ENCODE measurements at regions not wholly inside any gene's neighbourhood (a gene's known extent, or its start where the extent isn't known, plus 50 kb on each side); places are given as distances from the start of the nearest gene placed in this dataset.

GRCh38 chr6:122220254-122220653 lies 179.2 kb upstream of the HSF2 start:
- H3K27me3 ChIP-seq, result no peaks in the 10 kb centered on the region
- TF ChIP-seq CTCF (IDR thresholded peaks at IDR 0.05; ENCODE audit: low read depth, low read length), result no peak
- no peak for DNase-seq

GRCh38 chr6:122222761-122223160 lies 176.7 kb upstream of the HSF2 start:
- no peak for TF ChIP-seq CTCF (IDR thresholded peaks at IDR 0.05; ENCODE audit: low read depth, low read length)

More at GRCh38 chr6:122220254-122220653, 179.2 kb upstream of the HSF2 start:
- Histone ChIP-seq H3K9me3 (no peaks in the 10 kb centered on the region), H3K4me1 (no peaks in the 10 kb centered on the region), H3K4me3 (ENCODE audit: low read depth, low read length) (no peak overlapping the region), H3K36me3 (no peaks in the 10 kb centered on the region)

DNA sequence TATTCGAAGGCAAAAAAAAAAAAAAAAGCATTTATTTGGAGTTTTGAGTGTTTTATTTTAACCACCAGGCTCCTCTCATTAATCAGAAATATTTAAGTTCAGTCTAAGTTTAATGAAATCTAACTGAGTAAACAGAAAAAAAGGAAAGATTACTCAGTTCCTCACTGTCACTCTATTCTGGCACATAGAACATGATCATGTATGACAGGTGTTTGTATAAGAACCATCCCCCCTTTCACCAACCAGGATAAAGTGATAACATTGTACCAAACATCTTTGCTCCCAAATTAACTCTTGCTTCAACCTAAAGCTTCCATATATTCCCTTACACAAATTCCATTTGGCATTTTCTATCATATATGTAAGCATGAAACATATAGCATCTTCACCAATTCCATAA lies 176.2 kb upstream of the HSF2 start:
- no peaks in the 10 kb centered on the region for H3K36me3 ChIP-seq
- H3K9me3 ChIP-seq, result no peaks in the 10 kb centered on the region
- no peaks in the 10 kb centered on the region for H3K27me3 ChIP-seq
- H3K4me1 ChIP-seq, result no peaks in the 10 kb centered on the region
- TF ChIP-seq CTCF (IDR thresholded peaks at IDR 0.05; ENCODE audit: low read depth, low read length), result no peak
- no peak for DNase-seq
- no peak overlapping the region for H3K4me3 ChIP-seq (ENCODE audit: low read depth, low read length)

More at GRCh38 chr6:122222761-122223160, 176.7 kb upstream of the HSF2 start:
- Histone ChIP-seq H3K36me3 (no peaks in the 10 kb centered on the region), H3K4me1 (no peaks in the 10 kb centered on the region), H3K4me3 (ENCODE audit: low read depth, low read length) (no peak overlapping the region), H3K27me3 (no peaks in the 10 kb centered on the region), H3K9me3 (no peaks in the 10 kb centered on the region)
- DNase-seq, result no peak

DNA sequence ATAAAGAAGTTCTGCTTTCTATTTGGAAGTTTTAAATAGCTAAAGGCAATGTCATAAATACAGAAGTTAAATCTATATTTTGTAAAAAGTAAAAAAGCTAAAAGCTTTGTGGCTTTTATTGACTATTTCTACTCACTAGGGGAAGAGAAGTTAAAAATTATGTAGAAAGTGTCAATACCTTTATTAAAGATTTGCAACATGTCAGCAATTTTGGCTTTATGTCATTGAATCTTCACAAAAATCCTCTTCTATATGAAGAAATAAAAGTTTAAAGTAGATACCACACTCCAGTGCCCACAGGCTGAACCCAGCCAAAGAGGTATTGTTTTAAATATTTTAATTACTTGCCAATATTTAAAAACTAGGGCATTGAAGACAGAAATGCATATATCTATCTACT lies 160.6 kb upstream of the HSF2 start:
- no peak for TF ChIP-seq CTCF (IDR thresholded peaks at IDR 0.05; ENCODE audit: low read depth, low read length)
- Histone ChIP-seq H3K27me3 (no peaks in the 10 kb centered on the region), H3K4me3 (ENCODE audit: low read depth, low read length) (no peak overlapping the region), H3K36me3 (no peaks in the 10 kb centered on the region), H3K4me1 (no peaks in the 10 kb centered on the region), H3K9me3 (no peaks in the 10 kb centered on the region)
- no peak for DNase-seq

GRCh38 chr6:122246906-122247658 lies 152.4 kb upstream of the HSF2 start:
- Histone ChIP-seq H3K4me1 (no peaks in the 10 kb centered on the region), H3K27me3 (no peaks in the 10 kb centered on the region), H3K36me3 (no peaks in the 10 kb centered on the region), H3K4me3 (ENCODE audit: low read depth, low read length) (no peak overlapping the region), H3K9me3 (no peaks in the 10 kb centered on the region)
- no peak for TF ChIP-seq CTCF (IDR thresholded peaks at IDR 0.05; ENCODE audit: low read depth, low read length)
- no peak for DNase-seq

DNA sequence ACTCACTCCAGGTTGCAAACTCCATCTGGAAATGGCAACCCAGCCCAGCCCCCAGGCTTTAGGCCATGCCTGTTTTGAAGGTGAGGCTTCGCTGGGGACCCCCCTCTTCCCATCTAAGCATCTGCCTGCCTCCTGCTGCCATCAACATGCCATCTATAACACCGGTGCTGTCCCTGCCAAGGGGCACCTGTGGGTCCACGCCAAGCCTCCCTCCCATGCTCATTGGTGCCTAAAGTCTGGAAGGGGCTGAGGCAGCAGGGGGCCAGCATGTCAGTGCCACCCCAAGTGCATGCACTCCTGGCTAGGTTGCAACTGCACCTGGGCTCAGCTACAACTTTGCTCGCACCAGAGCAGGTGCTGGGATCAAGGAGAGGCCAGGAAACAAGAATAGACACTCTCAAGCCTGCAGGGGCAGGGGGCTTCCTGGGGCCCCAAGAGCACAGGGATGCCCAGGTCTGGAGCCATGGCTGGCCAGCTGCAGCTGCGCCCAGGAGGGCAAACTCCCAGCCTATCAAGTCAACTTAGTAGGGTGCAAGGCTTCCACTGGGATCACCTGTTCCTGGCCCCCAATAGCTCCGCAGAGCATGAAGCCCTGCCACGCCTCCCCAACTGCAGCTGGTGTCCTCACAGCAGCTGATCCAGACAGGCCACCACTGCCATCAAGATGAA lies 151.3 kb upstream of the HSF2 start:
- no peak for TF ChIP-seq CTCF (IDR thresholded peaks at IDR 0.05; ENCODE audit: low read depth, low read length)
- H3K9me3 ChIP-seq, result no peaks in the 10 kb centered on the region
- no peak for DNase-seq
- no peaks in the 10 kb centered on the region for H3K4me1 ChIP-seq
- no peaks in the 10 kb centered on the region for H3K27me3 ChIP-seq
- H3K4me3 ChIP-seq (ENCODE audit: low read depth, low read length), result no peak overlapping the region
- H3K36me3 ChIP-seq, result no peaks in the 10 kb centered on the region

All from BE2C (cell line).